ENCODE measurements at regions not wholly inside any gene's neighbourhood (a gene's known extent, or its start where the extent isn't known, plus 50 kb on each side); places are given as distances from the start of the nearest gene placed in this dataset.

DNA sequence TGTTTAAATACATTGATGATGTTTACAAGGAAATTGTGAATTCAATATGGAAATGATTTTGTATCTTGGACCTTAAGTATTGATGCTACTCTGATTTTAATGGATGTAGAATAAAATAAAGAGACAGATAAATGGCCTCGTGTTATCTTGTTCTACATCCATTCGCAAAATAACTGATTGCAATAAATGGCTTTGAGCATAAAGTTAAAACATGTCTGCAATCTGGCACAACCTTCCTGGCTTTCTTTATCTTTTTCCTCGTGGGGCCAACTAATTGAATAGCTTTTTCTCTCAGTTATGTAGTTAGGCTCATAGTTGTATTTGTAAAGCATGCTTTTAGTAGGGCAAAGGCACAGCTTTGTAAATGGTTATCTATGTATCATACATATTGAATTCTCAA lies 691.4 kb downstream of the CDH8 start:
- TF ChIP-seq, protein P1, sequence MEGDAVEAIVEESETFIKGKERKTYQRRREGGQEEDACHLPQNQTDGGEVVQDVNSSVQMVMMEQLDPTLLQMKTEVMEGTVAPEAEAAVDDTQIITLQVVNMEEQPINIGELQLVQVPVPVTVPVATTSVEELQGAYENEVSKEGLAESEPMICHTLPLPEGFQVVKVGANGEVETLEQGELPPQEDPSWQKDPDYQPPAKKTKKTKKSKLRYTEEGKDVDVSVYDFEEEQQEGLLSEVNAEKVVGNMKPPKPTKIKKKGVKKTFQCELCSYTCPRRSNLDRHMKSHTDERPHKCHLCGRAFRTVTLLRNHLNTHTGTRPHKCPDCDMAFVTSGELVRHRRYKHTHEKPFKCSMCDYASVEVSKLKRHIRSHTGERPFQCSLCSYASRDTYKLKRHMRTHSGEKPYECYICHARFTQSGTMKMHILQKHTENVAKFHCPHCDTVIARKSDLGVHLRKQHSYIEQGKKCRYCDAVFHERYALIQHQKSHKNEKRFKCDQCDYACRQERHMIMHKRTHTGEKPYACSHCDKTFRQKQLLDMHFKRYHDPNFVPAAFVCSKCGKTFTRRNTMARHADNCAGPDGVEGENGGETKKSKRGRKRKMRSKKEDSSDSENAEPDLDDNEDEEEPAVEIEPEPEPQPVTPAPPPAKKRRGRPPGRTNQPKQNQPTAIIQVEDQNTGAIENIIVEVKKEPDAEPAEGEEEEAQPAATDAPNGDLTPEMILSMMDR (IDR thresholded peaks at IDR 0.05 in 2 of 3, conservative IDR thresholded peaks at IDR 0.05 in 1 of 3; ENCODE audit: insufficient read depth in 2 of 3, low read depth in 1 of 3, low read length in 3 of 3) = no peak
- TF ChIP-seq, protein P2, sequence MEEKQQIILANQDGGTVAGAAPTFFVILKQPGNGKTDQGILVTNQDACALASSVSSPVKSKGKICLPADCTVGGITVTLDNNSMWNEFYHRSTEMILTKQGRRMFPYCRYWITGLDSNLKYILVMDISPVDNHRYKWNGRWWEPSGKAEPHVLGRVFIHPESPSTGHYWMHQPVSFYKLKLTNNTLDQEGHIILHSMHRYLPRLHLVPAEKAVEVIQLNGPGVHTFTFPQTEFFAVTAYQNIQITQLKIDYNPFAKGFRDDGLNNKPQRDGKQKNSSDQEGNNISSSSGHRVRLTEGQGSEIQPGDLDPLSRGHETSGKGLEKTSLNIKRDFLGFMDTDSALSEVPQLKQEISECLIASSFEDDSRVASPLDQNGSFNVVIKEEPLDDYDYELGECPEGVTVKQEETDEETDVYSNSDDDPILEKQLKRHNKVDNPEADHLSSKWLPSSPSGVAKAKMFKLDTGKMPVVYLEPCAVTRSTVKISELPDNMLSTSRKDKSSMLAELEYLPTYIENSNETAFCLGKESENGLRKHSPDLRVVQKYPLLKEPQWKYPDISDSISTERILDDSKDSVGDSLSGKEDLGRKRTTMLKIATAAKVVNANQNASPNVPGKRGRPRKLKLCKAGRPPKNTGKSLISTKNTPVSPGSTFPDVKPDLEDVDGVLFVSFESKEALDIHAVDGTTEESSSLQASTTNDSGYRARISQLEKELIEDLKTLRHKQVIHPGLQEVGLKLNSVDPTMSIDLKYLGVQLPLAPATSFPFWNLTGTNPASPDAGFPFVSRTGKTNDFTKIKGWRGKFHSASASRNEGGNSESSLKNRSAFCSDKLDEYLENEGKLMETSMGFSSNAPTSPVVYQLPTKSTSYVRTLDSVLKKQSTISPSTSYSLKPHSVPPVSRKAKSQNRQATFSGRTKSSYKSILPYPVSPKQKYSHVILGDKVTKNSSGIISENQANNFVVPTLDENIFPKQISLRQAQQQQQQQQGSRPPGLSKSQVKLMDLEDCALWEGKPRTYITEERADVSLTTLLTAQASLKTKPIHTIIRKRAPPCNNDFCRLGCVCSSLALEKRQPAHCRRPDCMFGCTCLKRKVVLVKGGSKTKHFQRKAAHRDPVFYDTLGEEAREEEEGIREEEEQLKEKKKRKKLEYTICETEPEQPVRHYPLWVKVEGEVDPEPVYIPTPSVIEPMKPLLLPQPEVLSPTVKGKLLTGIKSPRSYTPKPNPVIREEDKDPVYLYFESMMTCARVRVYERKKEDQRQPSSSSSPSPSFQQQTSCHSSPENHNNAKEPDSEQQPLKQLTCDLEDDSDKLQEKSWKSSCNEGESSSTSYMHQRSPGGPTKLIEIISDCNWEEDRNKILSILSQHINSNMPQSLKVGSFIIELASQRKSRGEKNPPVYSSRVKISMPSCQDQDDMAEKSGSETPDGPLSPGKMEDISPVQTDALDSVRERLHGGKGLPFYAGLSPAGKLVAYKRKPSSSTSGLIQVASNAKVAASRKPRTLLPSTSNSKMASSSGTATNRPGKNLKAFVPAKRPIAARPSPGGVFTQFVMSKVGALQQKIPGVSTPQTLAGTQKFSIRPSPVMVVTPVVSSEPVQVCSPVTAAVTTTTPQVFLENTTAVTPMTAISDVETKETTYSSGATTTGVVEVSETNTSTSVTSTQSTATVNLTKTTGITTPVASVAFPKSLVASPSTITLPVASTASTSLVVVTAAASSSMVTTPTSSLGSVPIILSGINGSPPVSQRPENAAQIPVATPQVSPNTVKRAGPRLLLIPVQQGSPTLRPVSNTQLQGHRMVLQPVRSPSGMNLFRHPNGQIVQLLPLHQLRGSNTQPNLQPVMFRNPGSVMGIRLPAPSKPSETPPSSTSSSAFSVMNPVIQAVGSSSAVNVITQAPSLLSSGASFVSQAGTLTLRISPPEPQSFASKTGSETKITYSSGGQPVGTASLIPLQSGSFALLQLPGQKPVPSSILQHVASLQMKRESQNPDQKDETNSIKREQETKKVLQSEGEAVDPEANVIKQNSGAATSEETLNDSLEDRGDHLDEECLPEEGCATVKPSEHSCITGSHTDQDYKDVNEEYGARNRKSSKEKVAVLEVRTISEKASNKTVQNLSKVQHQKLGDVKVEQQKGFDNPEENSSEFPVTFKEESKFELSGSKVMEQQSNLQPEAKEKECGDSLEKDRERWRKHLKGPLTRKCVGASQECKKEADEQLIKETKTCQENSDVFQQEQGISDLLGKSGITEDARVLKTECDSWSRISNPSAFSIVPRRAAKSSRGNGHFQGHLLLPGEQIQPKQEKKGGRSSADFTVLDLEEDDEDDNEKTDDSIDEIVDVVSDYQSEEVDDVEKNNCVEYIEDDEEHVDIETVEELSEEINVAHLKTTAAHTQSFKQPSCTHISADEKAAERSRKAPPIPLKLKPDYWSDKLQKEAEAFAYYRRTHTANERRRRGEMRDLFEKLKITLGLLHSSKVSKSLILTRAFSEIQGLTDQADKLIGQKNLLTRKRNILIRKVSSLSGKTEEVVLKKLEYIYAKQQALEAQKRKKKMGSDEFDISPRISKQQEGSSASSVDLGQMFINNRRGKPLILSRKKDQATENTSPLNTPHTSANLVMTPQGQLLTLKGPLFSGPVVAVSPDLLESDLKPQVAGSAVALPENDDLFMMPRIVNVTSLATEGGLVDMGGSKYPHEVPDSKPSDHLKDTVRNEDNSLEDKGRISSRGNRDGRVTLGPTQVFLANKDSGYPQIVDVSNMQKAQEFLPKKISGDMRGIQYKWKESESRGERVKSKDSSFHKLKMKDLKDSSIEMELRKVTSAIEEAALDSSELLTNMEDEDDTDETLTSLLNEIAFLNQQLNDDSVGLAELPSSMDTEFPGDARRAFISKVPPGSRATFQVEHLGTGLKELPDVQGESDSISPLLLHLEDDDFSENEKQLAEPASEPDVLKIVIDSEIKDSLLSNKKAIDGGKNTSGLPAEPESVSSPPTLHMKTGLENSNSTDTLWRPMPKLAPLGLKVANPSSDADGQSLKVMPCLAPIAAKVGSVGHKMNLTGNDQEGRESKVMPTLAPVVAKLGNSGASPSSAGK (IDR thresholded peaks at IDR 0.05) = no peak
- TF ChIP-seq ETV5 (CRISPR knock-in tag; IDR thresholded peaks at IDR 0.05; ENCODE audit: low read depth) (no peak), POLR2G (IDR thresholded peaks at IDR 0.05; ENCODE audit: low read depth, low read length) (no peak), POLR2A (conservative IDR thresholded peaks at IDR 0.05) (no peak), POLR2AphosphoS5 (IDR thresholded peaks at IDR 0.05; ENCODE audit: control insufficient read depth, insufficient read depth, low read depth, low read length) (no peak), RAD21 (CRISPR knock-in tag; conservative IDR thresholded peaks at IDR 0.05 in 1 of 2, IDR thresholded peaks at IDR 0.05 in 1 of 2) (no peak), YY1 (IDR thresholded peaks at IDR 0.05; ENCODE audit: borderline replicate concordance in 1 of 3, control insufficient read depth in 1 of 3, extremely low read depth in 1 of 3, insufficient read depth in 3 of 3, insufficient read length in 1 of 3, insufficient replicate concordance in 2 of 3, low read depth in 1 of 3, low read length in 2 of 3) (no peak), EGR1 (conservative IDR thresholded peaks at IDR 0.05) (no peak), EZH2 (IDR thresholded peaks at IDR 0.05; ENCODE audit: borderline replicate concordance, low read depth, low read length) (no peak), NR2F6 (CRISPR knock-in tag; IDR thresholded peaks at IDR 0.05) (no peak), KDM1A (IDR thresholded peaks at IDR 0.05) (no peak), JUNB (CRISPR knock-in tag; conservative IDR thresholded peaks at IDR 0.05) (no peak)
- TF ChIP-seq, protein P3, sequence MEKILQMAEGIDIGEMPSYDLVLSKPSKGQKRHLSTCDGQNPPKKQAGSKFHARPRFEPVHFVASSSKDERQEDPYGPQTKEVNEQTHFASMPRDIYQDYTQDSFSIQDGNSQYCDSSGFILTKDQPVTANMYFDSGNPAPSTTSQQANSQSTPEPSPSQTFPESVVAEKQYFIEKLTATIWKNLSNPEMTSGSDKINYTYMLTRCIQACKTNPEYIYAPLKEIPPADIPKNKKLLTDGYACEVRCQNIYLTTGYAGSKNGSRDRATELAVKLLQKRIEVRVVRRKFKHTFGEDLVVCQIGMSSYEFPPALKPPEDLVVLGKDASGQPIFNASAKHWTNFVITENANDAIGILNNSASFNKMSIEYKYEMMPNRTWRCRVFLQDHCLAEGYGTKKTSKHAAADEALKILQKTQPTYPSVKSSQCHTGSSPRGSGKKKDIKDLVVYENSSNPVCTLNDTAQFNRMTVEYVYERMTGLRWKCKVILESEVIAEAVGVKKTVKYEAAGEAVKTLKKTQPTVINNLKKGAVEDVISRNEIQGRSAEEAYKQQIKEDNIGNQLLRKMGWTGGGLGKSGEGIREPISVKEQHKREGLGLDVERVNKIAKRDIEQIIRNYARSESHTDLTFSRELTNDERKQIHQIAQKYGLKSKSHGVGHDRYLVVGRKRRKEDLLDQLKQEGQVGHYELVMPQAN (IDR thresholded peaks at IDR 0.05; ENCODE audit: borderline replicate concordance) = no peak
